DMS79 treated with DMSO at 0.1 percent for 48 hours (cell line): ENCODE measurements at regions not wholly inside any gene's neighbourhood (a gene's known extent, or its start where the extent isn't known, plus 50 kb on each side); places are given as distances from the start of the nearest gene placed in this dataset.

ENCODE experiments used
- DNase-seq: peaks from one replicate; lab custom pipeline; 2025; lab: John Stamatoyannopoulos, UW

DNA sequence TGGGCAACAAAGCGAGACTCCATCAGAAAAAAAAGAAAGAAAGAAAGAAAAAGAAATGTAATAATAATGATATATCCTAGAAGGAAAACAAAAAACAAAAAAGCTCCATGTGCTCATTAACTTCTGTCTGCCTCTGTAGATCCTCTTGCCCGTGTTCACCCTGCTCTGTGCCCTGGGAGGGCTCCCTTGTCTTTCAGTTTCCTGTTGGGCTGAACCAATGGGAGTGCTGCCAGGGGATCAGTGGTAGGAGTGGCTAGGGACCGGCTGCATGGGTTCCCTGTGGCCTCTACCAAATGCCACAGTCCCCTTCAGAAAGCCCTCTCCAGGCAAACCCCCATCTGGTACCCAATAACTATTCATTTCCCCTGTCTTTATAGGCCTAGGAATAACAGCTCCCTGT, 51.8 kb upstream of the PARD3 start:
- DNase-seq: no peak
